NB4 (cell line): ENCODE measurements at regions not wholly inside any gene's neighbourhood (a gene's known extent, or its start where the extent isn't known, plus 50 kb on each side); places are given as distances from the start of the nearest gene placed in this dataset.

ENCODE experiments used
- DNase-seq: peaks from one replicate; pipeline ENCODE4 v3.0.0; 2010; ENCODE audit warnings: low read depth
- H3K4me3 ChIP-seq: one replicate; pipeline ENCODE4 v1.5.1; 2011; ENCODE audit warnings: mild to moderate bottlenecking, low read depth, low read length, moderate library complexity
- MYC ChIP-seq: IDR thresholded peaks from 2 replicates; pipeline ENCODE4 v1.6.1; 2011; ENCODE audit warnings: low read depth, low read length
- POLR2A ChIP-seq: IDR thresholded peaks from 2 replicates; pipeline ENCODE4 v1.6.1; 2011; ENCODE audit warnings: mild to moderate bottlenecking; ENCODE audit not compliant: insufficient read length; ENCODE audit errors: extremely low read depth
- TF ChIP-seq, protein P1 (sequence below): IDR thresholded peaks from 2 replicates; pipeline ENCODE4 v1.6.1; 2011; ENCODE audit warnings: low read depth, low read length
- TF ChIP-seq, protein P2 (sequence below): IDR thresholded peaks from one replicate; pipeline ENCODE4 v1.5.1; 2012; ENCODE audit warnings: low read depth, low read length

DNA sequence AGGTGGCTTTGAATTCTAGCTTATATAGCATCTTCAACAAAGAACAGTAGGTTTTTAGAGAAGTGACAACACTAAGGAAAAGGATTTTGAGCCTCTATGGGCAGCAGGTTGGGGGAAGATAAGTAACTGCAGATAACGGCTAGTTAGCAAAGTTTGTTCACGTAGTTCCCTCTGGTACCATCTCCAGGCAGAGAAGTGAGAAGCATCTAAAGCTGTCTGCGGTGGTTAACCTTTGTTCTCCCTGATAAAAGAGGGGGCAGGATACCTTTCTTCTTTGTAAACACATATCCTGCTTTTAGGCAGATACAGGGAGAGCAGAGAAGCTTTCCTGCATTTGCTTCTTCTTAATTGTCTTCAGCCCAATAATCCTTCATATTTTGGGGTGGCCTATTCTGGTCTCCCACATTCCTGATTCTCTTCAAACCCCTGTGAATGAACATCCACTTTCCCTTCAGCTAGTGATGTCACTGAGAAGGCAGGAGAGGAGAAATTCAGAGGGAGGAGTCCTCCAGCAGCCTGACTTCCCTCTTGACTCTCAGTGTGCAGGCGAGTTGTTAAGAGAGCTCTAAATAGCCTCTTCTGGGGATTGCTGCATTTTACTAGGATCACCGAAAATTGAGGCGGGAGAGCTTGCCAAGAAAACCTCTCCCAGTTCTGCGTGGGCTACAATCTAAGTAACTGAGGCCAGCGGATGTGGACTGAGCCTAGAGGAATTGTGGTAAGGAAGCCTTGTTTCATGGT is 393.7 kb upstream of the C2CD4B start:
- TF ChIP-seq, protein P1, sequence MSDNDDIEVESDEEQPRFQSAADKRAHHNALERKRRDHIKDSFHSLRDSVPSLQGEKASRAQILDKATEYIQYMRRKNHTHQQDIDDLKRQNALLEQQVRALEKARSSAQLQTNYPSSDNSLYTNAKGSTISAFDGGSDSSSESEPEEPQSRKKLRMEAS: no peak
- DNase-seq: no peak
- H3K4me3 ChIP-seq: no peak overlapping the region

DNA sequence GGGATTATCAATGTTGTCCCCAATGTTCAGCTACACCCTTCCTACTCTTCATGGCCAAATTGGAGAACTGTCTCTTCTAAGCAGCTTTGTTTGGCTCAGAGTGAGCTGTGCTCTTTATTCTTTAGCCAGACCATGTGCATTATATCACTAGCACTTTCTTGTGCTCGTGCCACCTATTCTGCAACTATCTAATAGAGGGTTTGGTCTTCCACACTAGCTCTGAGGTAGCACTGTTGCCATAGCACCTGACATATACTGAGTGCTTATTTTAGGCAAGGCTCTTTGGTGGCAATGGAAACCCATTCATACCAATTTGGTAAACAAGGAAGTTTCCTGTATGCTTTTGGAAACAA is 394.3 kb upstream of the C2CD4B start:
- TF ChIP-seq POLR2A (no peak), MYC (no peak)
- TF ChIP-seq, protein P2, sequence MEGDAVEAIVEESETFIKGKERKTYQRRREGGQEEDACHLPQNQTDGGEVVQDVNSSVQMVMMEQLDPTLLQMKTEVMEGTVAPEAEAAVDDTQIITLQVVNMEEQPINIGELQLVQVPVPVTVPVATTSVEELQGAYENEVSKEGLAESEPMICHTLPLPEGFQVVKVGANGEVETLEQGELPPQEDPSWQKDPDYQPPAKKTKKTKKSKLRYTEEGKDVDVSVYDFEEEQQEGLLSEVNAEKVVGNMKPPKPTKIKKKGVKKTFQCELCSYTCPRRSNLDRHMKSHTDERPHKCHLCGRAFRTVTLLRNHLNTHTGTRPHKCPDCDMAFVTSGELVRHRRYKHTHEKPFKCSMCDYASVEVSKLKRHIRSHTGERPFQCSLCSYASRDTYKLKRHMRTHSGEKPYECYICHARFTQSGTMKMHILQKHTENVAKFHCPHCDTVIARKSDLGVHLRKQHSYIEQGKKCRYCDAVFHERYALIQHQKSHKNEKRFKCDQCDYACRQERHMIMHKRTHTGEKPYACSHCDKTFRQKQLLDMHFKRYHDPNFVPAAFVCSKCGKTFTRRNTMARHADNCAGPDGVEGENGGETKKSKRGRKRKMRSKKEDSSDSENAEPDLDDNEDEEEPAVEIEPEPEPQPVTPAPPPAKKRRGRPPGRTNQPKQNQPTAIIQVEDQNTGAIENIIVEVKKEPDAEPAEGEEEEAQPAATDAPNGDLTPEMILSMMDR: no peak
- TF ChIP-seq, protein P1: no peak
- H3K4me3 ChIP-seq: no peak overlapping the region
- DNase-seq: no peak

DNA sequence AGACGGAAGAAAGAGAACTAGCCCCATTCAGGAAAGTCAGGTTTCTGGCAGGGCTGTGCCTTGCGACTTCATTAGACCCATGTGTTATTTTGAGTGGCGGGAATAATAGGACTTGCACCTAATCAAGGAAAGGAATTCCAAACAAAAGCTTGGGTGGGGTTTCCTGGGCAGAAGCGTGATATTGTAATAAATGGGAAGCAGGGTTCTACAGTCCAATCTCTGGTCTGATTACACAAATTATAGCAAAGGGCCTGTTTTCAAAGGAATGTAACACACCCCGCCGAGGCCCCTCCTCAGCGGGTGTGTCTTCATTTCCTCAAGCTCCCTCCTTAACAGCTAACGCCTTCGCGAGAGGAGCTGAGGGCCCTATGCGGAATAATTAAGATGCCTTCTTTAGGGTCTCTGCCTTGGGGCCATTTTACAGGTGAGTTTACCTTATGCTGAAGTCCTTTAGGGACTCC is 396.0 kb upstream of the C2CD4B start:
- no peak overlapping the region for H3K4me3 ChIP-seq
- no peak for DNase-seq
- TF ChIP-seq, protein P1: no peak
- TF ChIP-seq MYC (no peak), POLR2A (no peak)
- TF ChIP-seq, protein P2: no peak

DNA sequence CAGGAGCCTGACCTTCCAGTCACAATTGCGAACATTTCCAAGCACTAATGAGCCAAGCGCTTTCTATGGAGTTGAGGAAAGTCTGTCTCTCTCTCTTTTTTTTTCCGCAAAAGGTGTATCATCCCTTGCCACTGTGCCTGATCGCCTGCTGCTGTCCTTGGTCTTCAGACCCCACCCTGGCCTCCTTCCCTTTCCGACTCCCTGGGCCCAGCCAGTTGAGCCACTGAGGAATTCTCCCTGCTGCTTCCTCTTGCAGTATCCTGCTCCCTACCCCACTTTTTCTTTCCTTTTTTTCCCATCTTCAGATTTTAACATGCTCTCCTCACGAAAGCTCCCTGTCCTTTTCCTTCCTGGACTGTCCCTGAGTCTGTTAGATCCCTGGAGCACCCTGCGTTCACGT is 396.5 kb upstream of the C2CD4B start:
- no peak for DNase-seq
- no peak overlapping the region for H3K4me3 ChIP-seq
- no peak for TF ChIP-seq POLR2A
- TF ChIP-seq MYC: no peak
- TF ChIP-seq, protein P1: no peak
- TF ChIP-seq, protein P2: no peak

DNA sequence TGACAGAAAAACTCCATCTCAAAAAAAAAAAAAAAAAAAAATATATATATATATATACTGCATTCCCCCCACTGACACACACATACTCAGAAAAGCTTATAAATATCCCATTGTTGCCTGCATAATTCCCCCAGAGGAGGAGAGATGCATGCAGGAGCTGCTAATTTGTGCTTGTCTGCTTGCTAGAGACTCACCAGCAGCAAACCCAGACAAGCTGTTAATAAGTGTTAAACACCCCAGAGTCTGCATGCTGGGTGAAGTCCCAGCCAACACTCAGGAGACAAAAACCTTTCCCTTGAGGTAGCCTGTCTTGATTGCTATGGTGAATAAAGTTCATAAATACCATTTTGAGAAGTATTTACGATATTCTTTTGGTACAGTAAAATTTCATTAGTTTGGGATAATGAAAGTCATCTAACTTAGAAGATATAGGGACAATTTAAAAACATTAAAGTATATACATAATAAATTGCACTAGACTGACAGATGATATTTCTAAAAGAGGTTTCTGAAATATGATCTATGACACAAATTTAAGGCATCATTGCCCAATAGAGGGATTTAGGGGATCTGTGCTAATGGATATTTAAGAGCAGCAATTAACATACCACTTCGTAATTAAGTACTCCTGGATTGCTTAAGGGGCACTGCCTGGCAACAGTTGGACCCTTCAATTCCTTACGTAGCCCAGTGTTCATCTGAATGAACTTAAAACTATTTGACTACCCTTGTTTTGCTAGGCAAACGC is 400.0 kb upstream of the C2CD4B start:
- TF ChIP-seq MYC (no peak), POLR2A (no peak)
- TF ChIP-seq, protein P1: no peak
- TF ChIP-seq, protein P2: no peak
- no peak for DNase-seq
- H3K4me3 ChIP-seq: no peak overlapping the region

DNA sequence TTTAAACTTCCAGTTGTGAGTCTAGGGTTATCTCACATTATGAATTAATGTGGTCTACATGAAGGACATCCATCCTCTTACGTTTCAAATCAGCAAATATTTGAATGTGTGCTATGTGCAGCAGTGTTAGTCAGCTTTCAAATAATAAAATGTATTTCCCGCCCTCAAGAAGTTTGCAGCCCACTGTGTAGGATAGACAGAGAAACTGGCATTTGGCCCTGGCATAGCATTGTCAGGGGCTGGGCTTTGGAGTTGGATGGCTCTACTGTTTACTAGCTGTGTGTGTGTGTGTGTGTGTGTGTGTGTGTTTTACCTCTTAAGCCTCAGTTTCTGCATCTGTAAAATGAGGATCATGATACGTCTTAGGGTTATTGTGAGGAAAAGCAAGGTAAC is 400.5 kb upstream of the C2CD4B start:
- DNase-seq: no peak
- no peak overlapping the region for H3K4me3 ChIP-seq
- TF ChIP-seq MYC (no peak), POLR2A (no peak)
- TF ChIP-seq, protein P1: no peak
- TF ChIP-seq, protein P2: no peak
